ENCODE measurements at regions not wholly inside any gene's neighbourhood (a gene's known extent, or its start where the extent isn't known, plus 50 kb on each side); places are given as distances from the start of the nearest gene placed in this dataset.

GRCh38 chr6:138550346-138550767, 51.1 kb upstream of the NHSL1 start:
- peaks cover 8% of the 10 kb centered on the region for H3K4me1 Mint-ChIP-seq
- peaks cover 21% of the 10 kb centered on the region for H3K27me3 Mint-ChIP-seq
- POLR2A ChIA-PET: no interaction called here
- no peaks in the 10 kb centered on the region for H3K9me3 Mint-ChIP-seq
- H3K36me3 Mint-ChIP-seq: no peaks in the 10 kb centered on the region
- DNase-seq: no peak
- no peak for ATAC-seq (ENCODE audit: low read depth)
- no peak overlapping the region for H3K27ac Mint-ChIP-seq
- no peak overlapping the region for H3K4me3 Mint-ChIP-seq

GRCh38 chr6:138554146-138554545, 54.9 kb upstream of the NHSL1 start:
- POLR2A ChIA-PET: no interaction called here
- Mint-ChIP-seq H3K27ac (no peak overlapping the region), H3K36me3 (no peaks in the 10 kb centered on the region), H3K4me1 (no peaks in the 10 kb centered on the region), H3K9me3 (no peaks in the 10 kb centered on the region), H3K4me3 (no peak overlapping the region), H3K27me3 (peaks cover 23% of the 10 kb centered on the region)
- ATAC-seq (ENCODE audit: low read depth) (no peak), DNase-seq (no peak)

GRCh38 chr6:138555421-138555988, 56.2 kb upstream of the NHSL1 start:
- Mint-ChIP-seq H3K27me3 (peaks cover 19% of the 10 kb centered on the region), H3K4me1 (no peaks in the 10 kb centered on the region), H3K36me3 (no peaks in the 10 kb centered on the region), H3K27ac (no peak overlapping the region), H3K4me3 (no peak overlapping the region), H3K9me3 (no peaks in the 10 kb centered on the region)
- no peak for ATAC-seq (ENCODE audit: low read depth)
- no peak for DNase-seq
- POLR2A ChIA-PET: no interaction called here

- Mint-ChIP-seq H3K27me3 (peaks cover 23% of the 10 kb centered on the region), H3K4me3 (no peak overlapping the region), H3K4me1 (no peaks in the 10 kb centered on the region), H3K9me3 (no peaks in the 10 kb centered on the region), H3K36me3 (no peaks in the 10 kb centered on the region), H3K27ac (no peak overlapping the region)
- ATAC-seq (ENCODE audit: low read depth): no peak
- POLR2A ChIA-PET: no interaction called here
- DNase-seq: no peak
Measured at GRCh38 chr6:138557147-138557546, 57.9 kb upstream of the NHSL1 start.

DNA sequence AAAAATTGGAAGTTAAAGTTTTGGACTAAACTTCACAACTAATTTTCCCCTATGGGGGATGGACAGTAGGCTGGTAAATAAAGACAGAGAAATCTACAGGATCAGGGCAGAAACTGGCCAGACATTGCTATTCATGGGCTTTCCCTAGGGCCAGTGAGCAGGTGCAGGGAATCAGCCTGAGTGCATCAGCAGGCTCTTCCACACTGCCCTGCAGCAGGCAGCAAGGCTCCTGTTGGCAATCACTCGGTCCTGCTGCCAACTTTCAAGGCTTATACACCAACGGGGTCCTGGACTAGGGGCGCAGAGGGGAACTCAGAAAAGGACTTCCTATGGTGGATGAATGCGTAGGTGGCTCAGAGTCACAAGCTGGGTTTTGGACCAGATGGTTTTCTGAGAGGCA, 59.8 kb upstream of the NHSL1 start:
- ATAC-seq (ENCODE audit: low read depth) (no peak), DNase-seq (no peak)
- POLR2A ChIA-PET: no interaction called here
- no peaks in the 10 kb centered on the region for H3K4me1 Mint-ChIP-seq
- no peak overlapping the region for H3K27ac Mint-ChIP-seq
- H3K4me3 Mint-ChIP-seq: no peak overlapping the region
- peaks cover 15% of the 10 kb centered on the region for H3K27me3 Mint-ChIP-seq
- no peaks in the 10 kb centered on the region for H3K36me3 Mint-ChIP-seq
- H3K9me3 Mint-ChIP-seq: no peaks in the 10 kb centered on the region

DNA sequence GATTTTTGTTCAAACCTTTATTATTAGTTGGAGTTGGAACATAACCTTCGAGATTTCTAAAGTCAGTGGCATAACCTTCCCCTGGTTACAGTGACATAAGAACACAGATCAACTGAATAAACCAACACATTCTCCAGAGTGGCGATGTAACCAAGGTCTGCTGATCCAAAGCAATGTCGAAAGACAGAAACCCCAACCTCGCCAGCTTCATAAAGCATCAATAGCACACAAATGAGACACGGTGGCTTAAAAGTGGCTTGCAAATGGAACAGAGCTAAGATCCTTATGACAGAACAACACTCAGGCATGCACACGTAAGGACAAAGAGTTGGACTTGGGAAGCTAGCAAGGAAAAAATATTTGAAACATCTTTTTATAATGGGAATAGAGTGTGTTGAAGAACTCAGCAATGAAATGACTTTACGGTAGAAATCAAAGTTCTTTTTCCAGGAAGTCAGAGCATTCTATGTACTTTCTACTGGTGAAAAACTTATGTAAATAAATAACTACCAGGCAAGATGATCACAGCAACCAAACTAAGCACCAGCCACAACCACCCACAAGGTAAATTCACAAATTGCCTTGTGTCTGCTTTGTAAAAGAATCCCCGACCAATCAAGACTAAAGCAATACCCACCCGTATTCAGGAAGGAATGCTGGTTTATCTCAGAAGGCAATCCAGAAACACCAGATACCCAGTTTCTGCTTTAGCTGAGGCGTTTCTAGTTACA, 61.0 kb upstream of the NHSL1 start:
- POLR2A ChIA-PET: no interaction called here
- no peaks in the 10 kb centered on the region for H3K36me3 Mint-ChIP-seq
- DNase-seq: no peak
- H3K9me3 Mint-ChIP-seq: no peaks in the 10 kb centered on the region
- ATAC-seq (ENCODE audit: low read depth): no peak
- no peak overlapping the region for H3K4me3 Mint-ChIP-seq
- H3K4me1 Mint-ChIP-seq: no peaks in the 10 kb centered on the region
- H3K27me3 Mint-ChIP-seq: peaks cover 16% of the 10 kb centered on the region
- no peak overlapping the region for H3K27ac Mint-ChIP-seq

- no peak for ATAC-seq (ENCODE audit: low read depth)
- no peaks in the 10 kb centered on the region for H3K36me3 Mint-ChIP-seq
- POLR2A ChIA-PET: no interaction called here
- no peak overlapping the region for H3K4me3 Mint-ChIP-seq
- DNase-seq: no peak
- H3K27me3 Mint-ChIP-seq: peaks cover 15% of the 10 kb centered on the region
- H3K9me3 Mint-ChIP-seq: no peaks in the 10 kb centered on the region
- H3K4me1 Mint-ChIP-seq: no peaks in the 10 kb centered on the region
- H3K27ac Mint-ChIP-seq: no peak overlapping the region
Measured at GRCh38 chr6:138562691-138563090, 63.4 kb upstream of the NHSL1 start.

- H3K4me1 Mint-ChIP-seq: no peaks in the 10 kb centered on the region
- ATAC-seq (ENCODE audit: low read depth): no peak
Measured at GRCh38 chr6:138563231-138563630, 63.9 kb upstream of the NHSL1 start.

DNA sequence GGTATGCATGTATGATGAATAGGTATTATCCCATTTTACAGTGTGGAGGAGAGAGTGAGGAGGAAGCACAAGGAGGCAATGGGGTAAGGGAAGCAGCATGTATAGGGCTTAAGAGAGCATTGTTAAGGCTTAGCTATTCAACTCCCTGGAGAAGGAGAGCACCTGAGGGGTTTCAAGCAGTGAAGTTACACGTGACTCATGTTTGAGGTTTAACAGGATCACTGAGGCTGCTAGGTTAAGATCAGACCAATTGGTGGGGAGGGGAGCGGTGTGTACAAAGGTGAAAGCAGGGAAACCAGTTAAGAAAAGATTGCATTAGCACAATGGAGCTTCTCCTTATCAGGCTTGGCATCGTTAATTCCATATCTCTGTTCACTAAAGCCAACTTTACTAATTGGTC, 64.4 kb upstream of the NHSL1 start:
- Mint-ChIP-seq H3K36me3 (no peaks in the 10 kb centered on the region), H3K4me3 (no peak overlapping the region), H3K9me3 (no peaks in the 10 kb centered on the region), H3K27me3 (peaks cover 14% of the 10 kb centered on the region), H3K27ac (no peak overlapping the region), H3K4me1 (no peaks in the 10 kb centered on the region)
- no peak for DNase-seq
- ATAC-seq (ENCODE audit: low read depth): no peak
- POLR2A ChIA-PET: no interaction called here

More at GRCh38 chr6:138563231-138563630, 63.9 kb upstream of the NHSL1 start:
- Mint-ChIP-seq H3K9me3 (no peaks in the 10 kb centered on the region), H3K27me3 (peaks cover 14% of the 10 kb centered on the region), H3K36me3 (no peaks in the 10 kb centered on the region), H3K4me3 (no peak overlapping the region), H3K27ac (no peak overlapping the region)
- DNase-seq: no peak
- POLR2A ChIA-PET: no interaction called here

DNA sequence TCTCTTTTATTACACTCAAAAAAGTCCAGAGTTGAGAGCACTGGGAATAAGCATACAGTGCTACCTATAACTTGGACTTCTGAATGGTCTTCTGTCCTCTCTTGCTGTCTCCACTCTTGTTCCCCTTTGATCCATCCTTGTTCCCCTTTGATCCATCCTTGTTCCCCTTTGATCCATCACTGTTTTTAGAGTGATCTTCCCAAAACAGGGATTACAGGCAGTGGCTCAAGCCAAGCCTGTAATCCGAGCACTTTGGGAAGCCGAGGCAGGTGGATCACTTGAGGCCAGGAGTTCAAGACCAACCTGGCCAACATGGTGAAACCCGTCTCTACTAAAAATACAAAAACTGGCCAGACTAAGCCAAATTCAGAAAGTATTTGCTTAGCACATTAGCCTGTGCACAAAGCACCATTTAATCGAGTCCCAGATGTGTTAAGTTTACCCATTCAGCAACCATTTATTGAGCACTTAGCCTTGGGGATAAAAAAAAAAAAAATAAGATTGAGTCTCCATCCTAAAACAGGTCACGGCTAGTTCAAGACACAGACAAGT, 65.0 kb upstream of the NHSL1 start:
- DNase-seq (no peak), ATAC-seq (ENCODE audit: low read depth) (no peak)
- no peaks in the 10 kb centered on the region for H3K9me3 Mint-ChIP-seq
- no peak overlapping the region for H3K27ac Mint-ChIP-seq
- H3K4me1 Mint-ChIP-seq: no peaks in the 10 kb centered on the region
- peaks cover 14% of the 10 kb centered on the region for H3K27me3 Mint-ChIP-seq
- no peak overlapping the region for H3K4me3 Mint-ChIP-seq
- no peaks in the 10 kb centered on the region for H3K36me3 Mint-ChIP-seq
- POLR2A ChIA-PET: no interaction called here

GRCh38 chr6:138567052-138567451, 67.8 kb upstream of the NHSL1 start:
- POLR2A ChIA-PET: no interaction called here
- H3K36me3 Mint-ChIP-seq: no peaks in the 10 kb centered on the region
- ATAC-seq (ENCODE audit: low read depth) (no peak), DNase-seq (no peak)
- H3K4me1 Mint-ChIP-seq: no peaks in the 10 kb centered on the region
- H3K9me3 Mint-ChIP-seq: no peaks in the 10 kb centered on the region
- H3K4me3 Mint-ChIP-seq: no peak overlapping the region
- no peak overlapping the region for H3K27ac Mint-ChIP-seq
- peaks cover 6% of the 10 kb centered on the region for H3K27me3 Mint-ChIP-seq

DNA sequence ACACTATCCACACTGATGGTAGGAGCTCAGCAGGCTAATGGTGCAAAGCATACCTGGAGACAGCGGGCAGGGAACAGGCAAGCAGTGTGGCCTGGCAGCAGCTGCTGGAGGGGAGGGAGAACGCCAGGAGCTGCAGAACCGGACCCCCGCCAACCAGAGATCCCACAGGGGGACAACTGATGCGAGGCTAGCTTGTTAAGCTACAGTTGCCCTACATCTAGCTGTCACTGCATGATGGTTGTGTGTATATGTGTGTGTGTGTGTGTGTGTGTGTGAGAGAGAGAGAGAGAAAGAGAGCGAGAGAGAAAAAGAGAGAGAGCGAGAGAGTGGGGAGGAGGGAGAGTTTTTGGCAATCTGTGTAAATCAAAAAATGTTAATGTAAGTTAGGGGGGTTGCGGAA, 69.7 kb upstream of the NHSL1 start:
- no peaks in the 10 kb centered on the region for H3K4me1 Mint-ChIP-seq

DNA sequence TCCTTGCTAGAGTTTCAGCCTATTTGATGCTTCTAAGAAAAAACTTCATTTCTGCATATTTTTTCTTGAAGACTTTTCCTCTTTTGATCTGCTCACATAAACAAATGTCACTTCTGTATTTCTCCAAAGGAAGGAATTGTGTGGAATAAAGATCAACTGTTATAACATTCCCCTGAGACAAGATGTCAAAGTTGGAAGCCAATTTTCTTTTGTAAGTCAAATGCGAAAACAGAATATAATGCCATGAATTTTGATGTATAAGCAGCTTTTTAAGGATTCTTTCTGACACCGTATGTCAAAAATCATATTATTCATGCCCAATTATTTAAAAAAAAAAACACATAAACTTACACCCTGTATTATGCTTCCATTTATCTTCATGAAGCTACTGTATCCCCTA, 70.3 kb upstream of the NHSL1 start:
- POLR2A ChIA-PET: no interaction called here
- no peaks in the 10 kb centered on the region for H3K4me1 Mint-ChIP-seq
- no peak overlapping the region for H3K4me3 Mint-ChIP-seq
- H3K36me3 Mint-ChIP-seq: no peaks in the 10 kb centered on the region
- no peak overlapping the region for H3K27ac Mint-ChIP-seq
- no peak for DNase-seq
- peaks cover 12% of the 10 kb centered on the region for H3K27me3 Mint-ChIP-seq
- no peak for ATAC-seq (ENCODE audit: low read depth)
- no peaks in the 10 kb centered on the region for H3K9me3 Mint-ChIP-seq

More for the DNA sequence above, 69.7 kb upstream of the NHSL1 start:
- ATAC-seq (ENCODE audit: low read depth) (no peak), DNase-seq (no peak)
- no peak overlapping the region for H3K4me3 Mint-ChIP-seq
- no peaks in the 10 kb centered on the region for H3K9me3 Mint-ChIP-seq
- no peak overlapping the region for H3K27ac Mint-ChIP-seq
- H3K36me3 Mint-ChIP-seq: no peaks in the 10 kb centered on the region
- H3K27me3 Mint-ChIP-seq: peaks cover 12% of the 10 kb centered on the region
- POLR2A ChIA-PET: no interaction called here

- ATAC-seq (ENCODE audit: low read depth) (no peak), DNase-seq (no peak)
- H3K4me3 Mint-ChIP-seq: no peak overlapping the region
- H3K27ac Mint-ChIP-seq: no peak overlapping the region
- peaks cover 12% of the 10 kb centered on the region for H3K27me3 Mint-ChIP-seq
- H3K4me1 Mint-ChIP-seq: no peaks in the 10 kb centered on the region
- H3K36me3 Mint-ChIP-seq: no peaks in the 10 kb centered on the region
- no peaks in the 10 kb centered on the region for H3K9me3 Mint-ChIP-seq
- POLR2A ChIA-PET: no interaction called here
Measured at GRCh38 chr6:138569970-138570724, 70.9 kb upstream of the NHSL1 start.
